HepG2 (cell line): ENCODE measurements at regions not wholly inside any gene's neighbourhood (a gene's known extent, or its start where the extent isn't known, plus 50 kb on each side); places are given as distances from the start of the nearest gene placed in this dataset.

Experiments used
- GABPA ChIP-seq, 2 experiments: IDR thresholded peaks; 2 replicates each; pipeline ENCODE4 v1.6.1; 2011 to 2016; ENCODE audit warnings: low read depth in 2 of 2, low read length in 1 of 2, missing biosample characterization in 1 of 2, missing genetic modification characterization in 1 of 2
- JUN ChIP-seq: sonication (generic); formaldehyde crosslinking; IDR thresholded peaks from 2 replicates; pipeline ENCODE4 v1.4.0; 2020; ENCODE audit warnings: mild to moderate bottlenecking, missing genetic modification reagents
- JUND ChIP-seq: sonication (generic); formaldehyde crosslinking; IDR thresholded peaks from 2 replicates; pipeline ENCODE4 v1.8.0; 2022; ENCODE audit warnings: mild to moderate bottlenecking, missing genetic modification reagents
- POLR2A ChIP-seq, 2 experiments: IDR thresholded peaks; 2 replicates each; pipeline ENCODE4 v1.6.1; 2011; ENCODE audit warnings: low read depth in 2 of 2, low read length in 2 of 2, mild to moderate bottlenecking in 1 of 2, moderate library complexity in 1 of 2; ENCODE audit not compliant: insufficient read depth in 1 of 2
- TAF1 ChIP-seq: sonication (generic); formaldehyde crosslinking; IDR thresholded peaks from 2 replicates; pipeline ENCODE4 v1.4.0; 2020; ENCODE audit warnings: missing genetic modification reagents
- TARDBP ChIP-seq: sonication (generic); formaldehyde crosslinking; IDR thresholded peaks from 2 replicates; pipeline ENCODE4 v1.8.0; 2022; ENCODE audit warnings: mild to moderate bottlenecking, missing genetic modification reagents
- XBP1 ChIP-seq: sonication (generic); formaldehyde crosslinking; IDR thresholded peaks from 2 replicates; pipeline ENCODE4 v1.5.0; 2020; ENCODE audit warnings: missing genetic modification reagents
- ZNF816 ChIP-seq: sonication (generic); formaldehyde crosslinking; IDR thresholded peaks from 2 replicates; pipeline ENCODE4 v1.8.0; 2022; ENCODE audit warnings: missing genetic modification reagents, mild to moderate bottlenecking, borderline replicate concordance

GRCh38 chr9:126160854-126161329, 165.7 kb upstream of the MVB12B start:
- TF ChIP-seq POLR2A (IDR thresholded peaks at IDR 0.05; ENCODE audit: insufficient read depth in 1 of 2, low read depth in 2 of 2, low read length in 2 of 2) = no peak
- TF ChIP-seq TAF1 (CRISPR knock-in tag) = no peak
- no peak for TF ChIP-seq JUN
- no peak for TF ChIP-seq GABPA (IDR thresholded peaks at IDR 0.05; ENCODE audit: low read depth, low read length)
- TF ChIP-seq GABPA (CRISPR knock-in tag; IDR thresholded peaks at IDR 0.05; ENCODE audit: low read depth) = no peak
- no peak for TF ChIP-seq JUND (CRISPR knock-in tag)
- TF ChIP-seq XBP1 (CRISPR knock-in tag) = no peak
- TF ChIP-seq TARDBP (CRISPR knock-in tag) = no peak
- TF ChIP-seq ZNF816 (CRISPR knock-in tag) = no peak
